SIG-M5 treated with dmso at 0.1 percent for 504 hours (cell line): ENCODE measurements at regions not wholly inside any gene's neighbourhood (a gene's known extent, or its start where the extent isn't known, plus 50 kb on each side); places are given as distances from the start of the nearest gene placed in this dataset.
"Not testable (repeated sequence)": the region's sequence is repeated elsewhere in the genome, so short reads cannot be mapped to it uniquely, and the experiment has no call there.

Experiments
- DNase-seq: peaks from one replicate; lab custom pipeline; 2025; ENCODE audit not compliant: unreplicated experiment; lab: John Stamatoyannopoulos, UW

GRCh38 chr10:53543410-53543809 is 770.8 kb upstream of the MBL2 start:
- DNase-seq: no peak

- no peak for DNase-seq
Observed at GRCh38 chr10:53537508-53537907, 764.9 kb upstream of the MBL2 start.

GRCh38 chr10:53536322-53536721 is 763.7 kb upstream of the MBL2 start:
- DNase-seq: no peak

GRCh38 chr10:53534428-53534827 is 761.8 kb upstream of the MBL2 start:
- DNase-seq: no peak

- DNase-seq: no peak
Observed at GRCh38 chr10:53528974-53529373, 756.4 kb upstream of the MBL2 start.

GRCh38 chr10:53521046-53521445 is 748.5 kb upstream of the MBL2 start:
- no peak for DNase-seq

GRCh38 chr10:53508197-53508596 is 735.6 kb upstream of the MBL2 start:
- no peak for DNase-seq

GRCh38 chr10:53504492-53504891 is 731.9 kb upstream of the MBL2 start:
- not testable (repeated sequence) for DNase-seq

GRCh38 chr10:53491774-53492173 is 719.2 kb upstream of the MBL2 start:
- DNase-seq: no peak

- DNase-seq: no peak
Observed at GRCh38 chr10:53490553-53490952, 718.0 kb upstream of the MBL2 start.

GRCh38 chr10:53489335-53490182 is 717.0 kb upstream of the MBL2 start:
- DNase-seq: no peak

GRCh38 chr10:53487019-53487983 is 714.7 kb upstream of the MBL2 start:
- DNase-seq: no peak

GRCh38 chr10:53485422-53485821 is 712.8 kb upstream of the MBL2 start:
- DNase-seq: not testable (repeated sequence)

- no peak for DNase-seq
Observed at GRCh38 chr10:53479365-53479764, 706.8 kb upstream of the MBL2 start.

GRCh38 chr10:53477313-53477675 is 704.7 kb upstream of the MBL2 start:
- DNase-seq: no peak

GRCh38 chr10:53476650-53477312 is 704.2 kb upstream of the MBL2 start:
- no peak for DNase-seq

GRCh38 chr10:53469383-53469782 is 696.8 kb upstream of the MBL2 start:
- DNase-seq: no peak

GRCh38 chr10:53463539-53463938 is 691.0 kb upstream of the MBL2 start:
- DNase-seq: no peak

GRCh38 chr10:53458007-53458406 is 685.4 kb upstream of the MBL2 start:
- no peak for DNase-seq

- DNase-seq: no peak
Observed at GRCh38 chr10:53453196-53453595, 680.6 kb upstream of the MBL2 start.

- DNase-seq: no peak
Observed at GRCh38 chr10:53447576-53447975, 675.0 kb upstream of the MBL2 start.
